ENCODE measurements at regions not wholly inside any gene's neighbourhood (a gene's known extent, or its start where the extent isn't known, plus 50 kb on each side); places are given as distances from the start of the nearest gene placed in this dataset.

GRCh38 chr5:26205121-26205520 is 833.3 kb downstream of the CDH9 start:
- no peaks in the 10 kb centered on the region for H4K20me1 ChIP-seq (ENCODE audit: control insufficient read depth, insufficient read depth, insufficient read length)
- Mint-ChIP-seq H3K27me3 (ENCODE audit: low read depth) (no peaks in the 10 kb centered on the region; the same call in 1 of the 2 replicates), H3K9me3 (no peaks in the 10 kb centered on the region), H3K27ac (no peak overlapping the region), H3K4me3 (no peak overlapping the region), H3K36me3 (ENCODE audit: insufficient read depth in 1 of 3, low read depth in 3 of 3) (no peaks in the 10 kb centered on the region), H3K4me1 (no peaks in the 10 kb centered on the region)
- H3K23ac ChIP-seq (ENCODE audit: insufficient read length, low read depth, low read length), result no peak overlapping the region
- H3K9me3 ChIP-seq (ENCODE audit: control insufficient read depth, low read depth, low read length), result no peaks in the 10 kb centered on the region
- H2AFZ ChIP-seq (ENCODE audit: low read length), result no peak overlapping the region
- H4K5ac ChIP-seq (ENCODE audit: insufficient read length, low read depth, low read length), result no peak overlapping the region
- no peaks in the 10 kb centered on the region for H3K79me2 ChIP-seq (ENCODE audit: insufficient read depth, low read length)
- no peak overlapping the region for H2BK5ac ChIP-seq (ENCODE audit: insufficient read length, low read length)
- no peak overlapping the region for H2AK5ac ChIP-seq (ENCODE audit: insufficient read length, low read length)
- H3K4me1 ChIP-seq (ENCODE audit: insufficient read depth, low read length), result no peaks in the 10 kb centered on the region
- H3K79me1 ChIP-seq (ENCODE audit: insufficient read depth, low read depth, low read length, poor library complexity, severe bottlenecking), result no peaks in the 10 kb centered on the region
- H2BK120ac ChIP-seq (ENCODE audit: low read depth, low read length, poor library complexity, severe bottlenecking), result no peak overlapping the region
- no peak overlapping the region for H3K27ac ChIP-seq (ENCODE audit: insufficient read length, low read depth, low read length)
- H3K14ac ChIP-seq (ENCODE audit: insufficient read depth, low read length), result no peak overlapping the region
- H3T11ph ChIP-seq (ENCODE audit: low read length), result no peak overlapping the region
- H3K9ac ChIP-seq (ENCODE audit: extremely low read depth, insufficient read length, low read length), result no peak overlapping the region
- no peak for TF ChIP-seq CTCF (conservative IDR thresholded peaks at IDR 0.05)
- H3K18ac ChIP-seq (ENCODE audit: insufficient read length, low read depth, low read length), result no peak overlapping the region
- no peak overlapping the region for H3K56ac ChIP-seq (ENCODE audit: insufficient read length, low read depth, low read length)
- no peak for DNase-seq
- H3K27me3 ChIP-seq (ENCODE audit: insufficient read depth, low read length), result no peaks in the 10 kb centered on the region
- no peak overlapping the region for H2BK12ac ChIP-seq (ENCODE audit: insufficient read length, low read depth, low read length)
- no peak overlapping the region for H2BK15ac ChIP-seq (ENCODE audit: low read depth, low read length)
- H3K4ac ChIP-seq (ENCODE audit: low read depth, low read length), result no peak overlapping the region
- no CpG with 5 or more reads among the region's 2 CpGs for WGBS (ENCODE audit: extremely low coverage, insufficient read length, low lambda C conversion rate)
- no peak overlapping the region for H2BK20ac ChIP-seq (ENCODE audit: low read depth, low read length, poor library complexity, severe bottlenecking)
- no peaks in the 10 kb centered on the region for H3K23me2 ChIP-seq (ENCODE audit: insufficient read length, low read depth, low read length, poor library complexity, severe bottlenecking)
- H3K4me2 ChIP-seq (ENCODE audit: insufficient read depth, insufficient read length, low read length), result no peak overlapping the region
- no peak overlapping the region for H4K8ac ChIP-seq (replicated peaks; ENCODE audit: insufficient read length, low read depth, low read length)
- H4K91ac ChIP-seq (ENCODE audit: insufficient read length, low read depth, low read length), result no peak overlapping the region
